GM23338 (cell line): ENCODE measurements at regions not wholly inside any gene's neighbourhood (a gene's known extent, or its start where the extent isn't known, plus 50 kb on each side); places are given as distances from the start of the nearest gene placed in this dataset.

Experiments
- ATAC-seq: fragments of 200-7000 bp; cut with Tn5 transposase; 3 replicates; pipeline ENCODE4 v1.9.1; 2020
- DNase-seq: peaks from one replicate; pipeline ENCODE4 v3.0.0-alpha.2; 2015; ENCODE audit warnings: low spot score
- H2AFZ ChIP-seq: fragments of 200-600 bp; sonication (generic); 2 replicates; pipeline ENCODE4 v1.8.0; 2016; ENCODE audit warnings: antibody characterized with exemption, mild to moderate bottlenecking, moderate library complexity
- H3F3A ChIP-seq: fragments of 200-600 bp; sonication (generic); replicated peaks from 2 replicates; pipeline ENCODE4 v1.8.0; 2017; ENCODE audit warnings: antibody characterized with exemption, mixed run types, low read depth
- H3K27ac ChIP-seq: fragments of 200-600 bp; sonication (generic); 2 replicates; pipeline ENCODE4 v1.6.1; 2016; ENCODE audit warnings: low read depth
- H3K27me3 ChIP-seq: fragments of 200-600 bp; sonication (generic); 2 replicates; pipeline ENCODE4 v1.8.0; 2016; ENCODE audit warnings: mild to moderate bottlenecking, mixed run types, moderate library complexity; ENCODE audit not compliant: insufficient read depth
- H3K36me3 ChIP-seq: fragments of 200-600 bp; sonication (generic); 2 replicates; pipeline ENCODE4 v1.8.0; 2016; ENCODE audit warnings: mild to moderate bottlenecking; ENCODE audit not compliant: insufficient read depth
- H3K4me1 ChIP-seq: fragments of 200-600 bp; sonication (generic); 2 replicates; pipeline ENCODE4 v1.8.0; 2016; ENCODE audit warnings: mild to moderate bottlenecking, moderate library complexity; ENCODE audit not compliant: insufficient read depth
- H3K4me2 ChIP-seq: fragments of 200-600 bp; sonication (generic); 2 replicates; pipeline ENCODE4 v1.7.1; 2017; ENCODE audit warnings: mixed run types
- H3K4me3 ChIP-seq: fragments of 200-600 bp; sonication (generic); 2 replicates; pipeline ENCODE4 v1.6.1; 2016; ENCODE audit warnings: mixed run types
- H3K79me2 ChIP-seq: fragments of 200-600 bp; sonication (generic); replicated peaks from 2 replicates; pipeline ENCODE4 v1.8.0; 2017; ENCODE audit warnings: mild to moderate bottlenecking; ENCODE audit not compliant: insufficient read depth
- H3K9me2 ChIP-seq: fragments of 200-600 bp; sonication (generic); 2 replicates; pipeline ENCODE4 v1.8.0; 2017; ENCODE audit not compliant: insufficient read depth
- H4K20me1 ChIP-seq: fragments of 200-600 bp; sonication (generic); replicated peaks from 2 replicates; pipeline ENCODE4 v1.8.0; 2017; ENCODE audit warnings: mild to moderate bottlenecking; ENCODE audit not compliant: insufficient read depth
- H3K27ac Mint-ChIP-seq: 2 replicates; pipeline ENCODE4 v1.8.0; 2020; ENCODE audit warnings: inconsistent platforms, mild to moderate bottlenecking, moderate library complexity, mixed read lengths
- H3K27me3 Mint-ChIP-seq: 3 replicates; pipeline ENCODE4 v1.8.0; 2022; ENCODE audit warnings: low read depth, mild to moderate bottlenecking, moderate library complexity, mixed read lengths, inconsistent platforms; ENCODE audit not compliant: insufficient read depth, poor library complexity
- H3K36me3 Mint-ChIP-seq: 3 replicates; pipeline ENCODE4 v1.8.0; 2021; ENCODE audit warnings: low read depth, mild to moderate bottlenecking, inconsistent platforms, moderate library complexity, mixed read lengths
- H3K4me1 Mint-ChIP-seq: 3 replicates; pipeline ENCODE4 v1.8.0; 2020; ENCODE audit warnings: mild to moderate bottlenecking, inconsistent platforms, mixed read lengths
- H3K4me3 Mint-ChIP-seq: 3 replicates; pipeline ENCODE4 v1.8.0; 2021; ENCODE audit warnings: moderate library complexity, mild to moderate bottlenecking, inconsistent platforms, mixed read lengths
- H3K9me3 Mint-ChIP-seq: 3 replicates; pipeline ENCODE4 v1.8.0; 2020; ENCODE audit warnings: moderate library complexity, mild to moderate bottlenecking, inconsistent platforms, mixed read lengths
- CREB1 ChIP-seq: fragments of 250-450 bp; sonication (Bioruptor Pico); IDR thresholded peaks from 2 replicates; pipeline ENCODE4 v1.5.0; 2020; ENCODE audit warnings: low read depth, mild to moderate bottlenecking, moderate library complexity
- CTCF ChIP-seq, 2 experiments: fragments of 200-600 bp in 1 of 2; sonication (generic) in 1 of 2; conservative IDR thresholded peaks; 2 replicates each; pipeline versions ENCODE4 v1.5.1 to v1.6.1; 2016 to 2017; ENCODE audit warnings: antibody characterized with exemption in 2 of 2, low read depth in 2 of 2, mild to moderate bottlenecking in 2 of 2, moderate library complexity in 1 of 2
- ETS1 ChIP-seq: IDR thresholded peaks from 2 replicates; pipeline ENCODE4 v1.6.1; 2016; ENCODE audit warnings: antibody characterized with exemption
- EZH2 ChIP-seq: fragments of 200-600 bp; sonication (generic); IDR thresholded peaks from one replicate; pipeline ENCODE4 v1.8.0; 2017; ENCODE audit warnings: antibody characterized with exemption, mild to moderate bottlenecking, low read depth; ENCODE audit not compliant: unreplicated experiment
- EZH2phosphoT487 ChIP-seq: fragments of 200-600 bp; sonication (generic); IDR thresholded peaks from one replicate; pipeline ENCODE4 v1.8.1; 2018; ENCODE audit warnings: antibody characterized with exemption; ENCODE audit not compliant: unreplicated experiment
- JUNB ChIP-seq: IDR thresholded peaks from one replicate; pipeline ENCODE4 v1.6.1; 2016; ENCODE audit warnings: antibody characterized with exemption; ENCODE audit not compliant: unreplicated experiment
- NANOG ChIP-seq: IDR thresholded peaks from 2 replicates; pipeline ENCODE4 v1.6.1; 2016; ENCODE audit warnings: antibody characterized with exemption, borderline replicate concordance
- POLR2AphosphoS5 ChIP-seq: IDR thresholded peaks from 2 replicates; pipeline ENCODE4 v1.6.1; 2016; ENCODE audit warnings: antibody characterized with exemption, low read depth
- REST ChIP-seq: IDR thresholded peaks from one replicate; pipeline ENCODE4 v1.6.1; 2018; ENCODE audit warnings: antibody characterized with exemption; ENCODE audit not compliant: unreplicated experiment
- STAT1 ChIP-seq: IDR thresholded peaks from one replicate; pipeline ENCODE4 v1.6.1; 2016; ENCODE audit warnings: antibody characterized with exemption; ENCODE audit not compliant: unreplicated experiment
- ZNF114 ChIP-seq: fragments of 250-450 bp; sonication (Bioruptor Pico); IDR thresholded peaks from 2 replicates; pipeline ENCODE4 v1.5.0; 2020; ENCODE audit warnings: mild to moderate bottlenecking, moderate library complexity
- ZNF331 ChIP-seq: fragments of 250-450 bp; sonication (Bioruptor Pico); IDR thresholded peaks from 2 replicates; pipeline ENCODE4 v1.5.0; 2020; ENCODE audit warnings: low read depth, mild to moderate bottlenecking, moderate library complexity
- ZNF462 ChIP-seq: fragments of 250-450 bp; sonication (Bioruptor Pico); IDR thresholded peaks from 2 replicates; pipeline ENCODE4 v1.5.0; 2020; ENCODE audit warnings: mild to moderate bottlenecking, moderate library complexity

GRCh38 chr4:180695851-180696250 lies 1547.4 kb upstream of the TENM3 start:
- Mint-ChIP-seq H3K36me3 (peaks cover 33% of the 10 kb centered on the region), H3K27me3 (peaks cover 2% of the 10 kb centered on the region), H3K4me1 (peaks cover 19% of the 10 kb centered on the region), H3K9me3 (peaks cover 27% of the 10 kb centered on the region), H3K4me3 (no peak overlapping the region), H3K27ac (no peak overlapping the region)
- DNase-seq (no peak), ATAC-seq (no peak)
- no peak overlapping the region for H3K4me3 ChIP-seq
- H3K27me3 ChIP-seq, result no peaks in the 10 kb centered on the region
- H3K4me1 ChIP-seq, result peaks cover 6% of the 10 kb centered on the region
- H3F3A ChIP-seq, result no peaks in the 10 kb centered on the region
- H3K79me2 ChIP-seq, result no peaks in the 10 kb centered on the region
- H2AFZ ChIP-seq, result no peak overlapping the region
- no peaks in the 10 kb centered on the region; the same call in 1 of the 2 replicates for H3K9me2 ChIP-seq
- H3K36me3 ChIP-seq, result no peaks in the 10 kb centered on the region
- H3K27ac ChIP-seq, result no peak overlapping the region
- TF ChIP-seq ZNF462 (no peak), NANOG (no peak), POLR2AphosphoS5 (no peak), ETS1 (no peak), CTCF (conservative IDR thresholded peaks at IDR 0.05; ENCODE audit: low read depth in 2 of 2) (no peak), JUNB (no peak), EZH2phosphoT487 (no peak), REST (no peak), CREB1 (no peak), STAT1 (no peak), EZH2 (no peak), ZNF114 (no peak), ZNF331 (no peak)
- no peak overlapping the region for H3K4me2 ChIP-seq
- no peaks in the 10 kb centered on the region for H4K20me1 ChIP-seq
